ENCODE measurements at regions not wholly inside any gene's neighbourhood (a gene's known extent, or its start where the extent isn't known, plus 50 kb on each side); places are given as distances from the start of the nearest gene placed in this dataset.
"Not testable (repeated sequence)": the region's sequence is repeated elsewhere in the genome, so short reads cannot be mapped to it uniquely, and the experiment has no call there.

DNA sequence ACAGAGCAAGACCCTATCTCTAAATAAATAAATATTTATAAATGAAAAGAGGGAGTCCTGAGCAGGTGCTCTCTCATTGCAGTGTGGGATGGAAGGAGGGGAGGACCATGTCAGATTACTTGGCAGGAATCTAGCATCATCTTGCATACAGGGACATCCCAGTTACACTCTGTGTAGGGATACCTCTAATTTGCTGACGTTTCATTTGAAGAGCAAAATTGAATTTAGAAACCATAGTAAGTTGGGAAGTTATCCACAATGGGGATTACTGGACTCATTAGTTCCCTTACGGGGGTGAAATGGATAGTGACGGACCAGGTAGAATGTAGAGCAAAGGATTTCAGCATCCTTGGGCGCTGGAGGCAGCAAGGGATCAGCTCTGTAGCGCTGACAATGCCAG lies 52.1 kb downstream of the ARHGEF18 start:
- no peak for DNase-seq (ENCODE audit: low read depth)

DNA sequence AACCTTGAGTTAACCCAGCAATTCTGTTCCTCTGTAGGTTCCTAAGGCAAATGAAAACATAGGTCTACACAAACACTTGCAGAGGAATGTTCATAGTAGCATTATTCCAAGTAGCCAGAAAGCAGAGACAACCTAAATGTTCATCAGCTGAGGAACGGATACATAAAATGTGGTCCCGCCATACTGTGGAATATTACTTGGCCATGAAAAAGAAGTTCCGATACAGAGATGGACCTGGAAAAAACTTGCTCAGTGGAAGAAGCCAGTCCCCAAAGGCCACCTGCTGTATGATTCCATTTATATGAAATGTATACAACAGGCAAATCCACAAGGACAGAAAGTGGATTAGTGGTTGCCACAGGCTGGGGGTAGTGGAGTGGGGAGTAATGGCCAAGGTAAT lies 53.0 kb downstream of the ARHGEF18 start:
- DNase-seq (ENCODE audit: low read depth): no peak

DNA sequence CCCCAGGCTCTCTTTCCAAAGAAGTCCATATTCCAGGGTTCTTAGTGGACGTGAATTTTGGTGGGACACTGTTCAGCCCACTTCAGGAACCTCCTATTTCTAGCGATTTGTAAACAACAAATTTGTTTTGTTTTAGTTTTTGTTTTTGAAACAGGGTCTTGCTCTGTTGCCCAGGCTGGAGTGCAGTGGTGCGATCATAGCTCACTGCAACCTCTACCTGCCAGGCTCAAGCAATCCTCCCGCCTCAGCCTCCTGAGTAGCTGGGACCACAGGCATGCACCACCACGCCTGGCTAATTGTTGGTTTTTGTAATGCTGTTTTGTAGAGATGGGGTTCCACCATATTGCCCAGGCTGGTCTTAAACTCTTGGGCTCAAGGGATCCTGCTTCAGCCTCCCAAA lies 56.7 kb downstream of the ARHGEF18 start:
- DNase-seq (ENCODE audit: low read depth): not testable (repeated sequence)

DNA sequence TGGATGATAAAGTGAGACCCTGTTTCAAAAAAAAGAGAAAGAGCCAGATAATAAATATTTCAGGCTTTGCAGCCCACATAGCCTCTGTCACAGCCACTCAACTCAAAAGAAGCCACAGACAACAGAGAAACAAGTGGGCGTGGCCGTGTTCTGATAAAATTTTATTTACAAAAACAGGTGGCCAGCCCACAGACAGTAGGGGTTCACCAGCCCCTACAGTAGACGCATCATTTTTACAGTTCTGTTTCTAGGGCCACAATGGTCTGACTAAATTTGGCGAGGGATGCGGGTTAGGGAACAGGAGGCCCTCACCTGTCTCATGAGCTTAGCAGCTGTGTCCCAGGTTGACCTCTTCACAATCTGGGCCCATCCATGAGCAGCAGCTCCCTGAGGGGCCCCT lies 59.5 kb downstream of the ARHGEF18 start:
- no peak for DNase-seq (ENCODE audit: low read depth)

DNA sequence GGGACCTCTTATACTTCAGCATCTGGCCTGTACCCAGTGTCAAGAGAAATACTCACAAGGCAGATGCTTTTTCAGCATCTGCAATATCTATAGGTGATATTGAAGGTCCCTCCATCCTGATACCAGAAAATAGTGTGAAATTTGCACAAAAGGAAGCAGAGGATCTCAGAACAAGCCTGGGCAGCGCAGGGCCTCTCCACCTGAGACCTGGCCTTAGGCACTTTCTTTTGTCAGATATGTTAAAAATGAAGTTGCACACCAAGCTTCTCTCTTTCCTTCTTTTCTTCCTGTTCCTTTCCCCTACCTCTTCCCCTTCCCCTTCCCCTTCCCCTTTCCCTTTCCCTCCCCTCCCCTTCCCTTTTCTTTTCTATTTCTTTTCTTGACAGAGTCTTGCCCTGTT lies 62.2 kb downstream of the ARHGEF18 start:
- no peak for DNase-seq (ENCODE audit: low read depth)

DNA sequence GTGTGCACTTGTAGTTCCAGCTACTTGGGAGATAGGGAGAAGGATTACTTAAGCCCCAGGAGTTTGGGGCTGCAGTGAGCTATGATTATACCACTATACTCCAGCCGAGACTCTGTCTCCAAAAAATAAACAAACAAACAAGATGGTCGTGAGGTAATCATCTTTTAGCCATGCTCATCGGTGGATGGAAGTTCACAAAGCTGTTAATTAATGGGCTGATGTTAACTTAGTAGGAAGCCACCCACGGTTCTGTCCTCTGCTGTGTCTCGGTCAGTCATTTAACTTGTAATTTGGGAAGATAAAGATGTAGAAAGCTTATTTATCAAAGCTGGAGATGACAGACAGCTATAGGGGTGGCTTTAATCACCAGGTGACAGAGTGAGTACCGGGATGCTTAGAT lies 64.9 kb downstream of the ARHGEF18 start:
- no peak for DNase-seq (ENCODE audit: low read depth)

DNA sequence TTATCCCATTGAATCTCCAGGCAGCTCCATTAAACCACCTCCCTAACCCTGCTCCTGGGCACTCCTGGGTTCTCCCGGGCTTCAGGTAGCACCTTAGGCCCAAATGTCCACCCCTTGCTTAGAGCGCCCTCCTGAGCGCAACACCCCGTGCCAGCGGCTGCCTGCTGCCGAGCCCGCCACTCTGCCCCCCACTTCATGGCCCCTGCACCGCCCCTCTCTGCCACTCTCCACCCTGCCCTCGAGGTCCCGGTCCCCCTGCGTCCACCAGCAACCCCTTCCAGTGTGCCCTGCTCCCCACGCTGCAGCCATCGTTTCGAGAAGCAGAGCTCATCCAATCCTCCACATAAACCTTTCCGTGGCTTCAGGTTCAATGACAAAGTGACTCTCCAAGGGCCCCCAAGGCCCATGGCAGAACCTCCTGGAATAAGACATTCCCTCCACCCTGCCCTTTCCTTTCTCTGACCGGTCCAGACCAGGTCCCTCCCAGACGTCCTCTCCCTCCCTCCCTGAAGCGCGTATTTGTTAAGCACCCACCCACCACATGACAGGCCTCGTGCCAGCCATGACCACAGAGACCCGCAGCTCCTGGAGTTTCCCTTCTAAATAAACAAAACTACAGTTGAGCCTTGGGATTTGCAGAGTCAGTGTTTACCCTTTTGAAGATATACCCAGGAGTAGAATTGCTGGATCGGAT lies 66.6 kb downstream of the ARHGEF18 start:
- peak; percentile 46 for DNase-seq (ENCODE audit: low read depth)

DNA sequence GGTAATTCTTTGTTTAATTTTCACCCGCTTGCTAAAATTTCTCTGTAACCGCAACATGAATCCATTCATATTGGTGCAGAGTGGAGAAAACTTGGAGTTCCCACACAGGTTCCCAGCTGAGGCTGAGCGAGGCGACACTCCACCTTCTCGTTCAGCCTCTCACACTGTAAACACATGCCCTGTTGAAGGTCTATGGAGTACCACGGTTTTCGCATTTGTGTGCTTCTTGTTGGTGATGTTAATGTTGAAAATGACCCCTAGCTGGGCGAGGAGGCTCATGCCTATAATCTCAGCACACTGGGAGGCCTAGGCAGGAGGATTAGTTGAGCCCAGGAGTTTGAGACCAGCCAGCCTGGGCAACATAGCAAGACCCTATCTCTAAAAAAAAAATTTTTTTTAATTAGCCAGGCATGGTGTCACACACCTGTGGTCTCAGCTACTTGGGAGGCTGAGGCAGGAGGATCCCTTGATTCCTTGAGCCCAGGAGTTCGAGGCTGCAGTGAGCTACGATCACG lies 67.2 kb downstream of the ARHGEF18 start:
- DNase-seq (ENCODE audit: low read depth): no peak

DNA sequence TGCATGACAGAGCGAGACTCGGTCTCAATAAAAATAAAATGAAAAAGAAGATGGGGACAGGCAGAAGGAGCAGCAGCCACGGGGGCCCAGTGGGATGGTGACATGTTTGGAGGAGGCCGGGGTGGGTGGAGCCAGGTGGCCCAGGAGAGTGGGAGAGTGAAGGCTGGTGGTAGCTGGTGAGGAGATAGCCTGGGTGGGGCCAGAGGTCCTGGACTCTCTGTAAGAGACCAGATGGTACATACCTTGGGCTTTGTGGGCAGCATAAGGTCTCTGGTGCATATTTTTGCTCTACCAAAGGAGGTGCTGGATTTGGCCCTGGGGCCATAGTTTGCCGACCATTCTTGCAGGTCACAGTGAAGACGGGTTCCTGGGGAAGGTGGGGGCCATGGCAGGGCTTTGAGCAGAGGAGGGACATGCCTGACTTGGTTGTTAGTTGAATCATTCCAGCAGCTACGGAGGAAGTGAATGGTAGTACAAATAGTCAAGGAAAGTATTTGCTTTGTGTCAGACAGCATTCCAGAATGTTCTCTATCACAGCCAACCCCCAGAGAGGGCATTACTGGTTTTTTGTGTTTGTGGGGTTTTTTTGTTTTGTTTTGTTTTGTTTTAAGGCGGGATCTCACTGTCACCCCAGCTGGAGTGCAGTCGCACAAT lies 69.1 kb downstream of the ARHGEF18 start:
- no peak for DNase-seq (ENCODE audit: low read depth)

DNA sequence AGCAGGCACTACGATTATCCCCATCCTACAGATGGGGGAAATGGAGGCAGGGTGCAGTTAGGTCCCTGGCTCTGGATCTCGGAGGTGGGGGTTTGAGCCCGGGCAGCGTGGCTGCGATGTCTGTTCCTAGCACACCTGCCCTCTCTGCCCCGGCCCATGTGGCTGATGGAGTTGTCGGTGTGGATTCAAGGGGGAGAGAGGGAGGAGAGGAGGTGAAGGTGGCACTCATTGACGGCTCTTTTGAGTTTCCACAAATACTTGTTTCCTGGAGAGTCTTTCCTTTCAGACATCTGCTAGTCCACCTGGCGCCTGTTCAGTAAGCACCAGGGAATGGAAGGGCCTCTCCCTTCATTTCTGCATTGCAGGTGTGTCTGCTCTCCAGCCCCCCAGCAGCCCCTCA lies 69.9 kb downstream of the ARHGEF18 start:
- DNase-seq (ENCODE audit: low read depth): no peak

DNA sequence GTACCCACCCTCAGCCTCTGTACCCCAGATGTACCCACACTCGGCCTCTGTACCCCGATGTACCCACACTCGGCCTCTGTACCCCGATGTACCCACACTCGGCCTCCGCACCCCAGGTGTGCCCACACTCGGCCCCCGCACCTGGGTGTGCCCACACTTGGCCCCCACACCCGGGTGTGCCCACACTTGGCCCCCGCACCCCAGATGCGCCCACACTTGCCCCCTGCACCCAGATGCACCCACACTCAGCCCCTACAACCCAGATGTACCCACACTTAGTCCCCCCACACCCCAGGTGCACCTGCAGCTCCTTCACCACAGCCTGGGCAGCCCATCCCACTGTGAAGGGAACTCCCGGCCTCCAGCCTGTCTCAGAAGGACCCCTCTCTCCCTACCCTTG lies 69.7 kb downstream of the PEX11G start:
- no peak for DNase-seq (ENCODE audit: low read depth)

DNA sequence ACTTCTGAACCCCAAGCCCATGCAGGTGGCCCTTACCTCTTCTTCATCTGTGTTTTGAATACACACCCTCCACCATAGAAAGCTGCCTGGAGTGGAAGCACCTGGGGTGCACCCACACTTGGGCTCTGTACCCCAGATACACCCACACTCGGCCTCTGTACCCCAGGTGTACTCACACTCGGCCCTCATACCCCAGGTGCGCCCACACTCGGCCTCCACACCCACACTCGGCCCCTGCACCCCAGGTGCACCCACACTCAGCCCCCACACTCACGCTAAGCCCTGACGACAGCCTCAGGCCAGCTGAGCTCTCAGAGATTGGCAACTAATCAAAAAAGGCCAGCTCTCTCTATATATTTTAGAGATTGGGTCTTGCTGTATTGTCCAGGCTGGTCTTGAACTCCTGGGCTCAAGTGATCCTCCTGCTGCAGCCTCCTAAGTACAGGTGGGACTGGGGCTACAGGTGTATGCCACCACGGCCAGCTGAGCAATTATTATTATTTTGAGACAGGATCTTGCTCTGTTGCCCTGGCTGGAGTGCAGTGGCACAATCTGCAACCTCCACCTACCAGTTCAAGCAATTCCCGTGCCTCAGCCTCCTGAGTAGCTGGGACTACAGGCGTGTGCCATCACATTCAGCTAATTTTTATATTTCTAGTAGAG lies 68.9 kb downstream of the PEX11G start:
- DNase-seq (ENCODE audit: low read depth): no peak

DNA sequence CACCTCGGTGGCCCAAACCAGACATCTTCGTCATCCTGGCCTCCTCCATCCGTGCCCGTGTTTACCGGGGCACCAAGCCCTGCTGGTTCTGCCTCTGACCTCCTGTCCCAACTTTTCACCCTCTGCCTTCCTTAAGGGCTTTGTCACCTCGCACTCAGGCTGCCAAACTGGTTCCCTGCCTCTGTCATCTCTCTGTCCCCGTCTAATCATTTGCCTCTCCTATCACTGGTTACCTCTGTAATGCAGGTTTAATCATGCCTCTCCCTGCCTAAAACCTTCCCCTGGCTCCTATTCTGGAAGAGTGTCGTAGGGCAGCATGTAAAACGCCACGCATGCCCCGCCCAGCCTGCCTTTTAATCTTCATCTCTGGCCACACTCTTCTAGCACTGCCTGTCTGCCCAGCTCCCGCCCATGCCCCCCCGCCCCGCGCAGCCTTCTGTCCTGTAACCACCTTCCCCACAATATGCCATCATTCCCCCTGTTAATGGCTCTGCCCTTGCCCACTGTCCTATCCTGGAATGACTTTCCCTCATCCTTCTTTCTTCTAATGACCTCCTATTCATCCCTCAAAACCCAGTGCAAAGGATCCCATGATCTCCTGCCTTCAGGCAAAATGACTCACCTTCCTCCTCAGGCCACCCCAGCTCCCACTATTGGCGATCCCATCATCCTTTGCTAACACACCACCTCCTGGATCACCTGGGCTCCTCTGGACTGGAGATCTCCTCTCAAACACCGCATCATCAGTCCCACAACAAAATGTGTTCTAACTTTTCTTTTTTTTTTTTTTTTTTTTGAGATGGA lies 66.7 kb downstream of the PEX11G start:
- DNase-seq (ENCODE audit: low read depth): peak; percentile 57
